ENCODE measurements at regions not wholly inside any gene's neighbourhood (a gene's known extent, or its start where the extent isn't known, plus 50 kb on each side); places are given as distances from the start of the nearest gene placed in this dataset.

- TF ChIP-seq CTCF (IDR thresholded peaks at IDR 0.05) (no peak), CHD2 (IDR thresholded peaks at IDR 0.05; ENCODE audit: low read length, partially characterized antibody) (no peak), NRF1 (IDR thresholded peaks at IDR 0.05; ENCODE audit: low read depth, low read length) (no peak), POLR2AphosphoS5 (IDR thresholded peaks at IDR 0.05; ENCODE audit: low read depth, low read length) (no peak), MXI1 (IDR thresholded peaks at IDR 0.05; ENCODE audit: low read depth, low read length) (no peak), SMC3 (IDR thresholded peaks at IDR 0.05; ENCODE audit: low read depth, low read length) (no peak), YY1 (IDR thresholded peaks at IDR 0.05; ENCODE audit: low read depth) (no peak), EP300 (IDR thresholded peaks at IDR 0.05; ENCODE audit: borderline replicate concordance in 1 of 2, low read depth in 1 of 2, low read length in 1 of 2) (peak in 1 of 2 experiments; percentile 39; a peak in 1 of 4 replicates), GABPA (IDR thresholded peaks at IDR 0.05; ENCODE audit: low read depth) (no peak), RCOR1 (IDR thresholded peaks at IDR 0.05; ENCODE audit: low read length) (no peak), RFX5 (IDR thresholded peaks at IDR 0.05; ENCODE audit: low read length) (no peak)
- TF ChIP-seq, protein P1, sequence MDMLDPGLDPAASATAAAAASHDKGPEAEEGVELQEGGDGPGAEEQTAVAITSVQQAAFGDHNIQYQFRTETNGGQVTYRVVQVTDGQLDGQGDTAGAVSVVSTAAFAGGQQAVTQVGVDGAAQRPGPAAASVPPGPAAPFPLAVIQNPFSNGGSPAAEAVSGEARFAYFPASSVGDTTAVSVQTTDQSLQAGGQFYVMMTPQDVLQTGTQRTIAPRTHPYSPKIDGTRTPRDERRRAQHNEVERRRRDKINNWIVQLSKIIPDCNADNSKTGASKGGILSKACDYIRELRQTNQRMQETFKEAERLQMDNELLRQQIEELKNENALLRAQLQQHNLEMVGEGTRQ (IDR thresholded peaks at IDR 0.05; ENCODE audit: borderline replicate concordance, low read depth, low read length), result no peak
- TF ChIP-seq, protein P2, sequence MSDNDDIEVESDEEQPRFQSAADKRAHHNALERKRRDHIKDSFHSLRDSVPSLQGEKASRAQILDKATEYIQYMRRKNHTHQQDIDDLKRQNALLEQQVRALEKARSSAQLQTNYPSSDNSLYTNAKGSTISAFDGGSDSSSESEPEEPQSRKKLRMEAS (IDR thresholded peaks at IDR 0.05; ENCODE audit: low read depth), result no peak
- TF ChIP-seq, protein P3, sequence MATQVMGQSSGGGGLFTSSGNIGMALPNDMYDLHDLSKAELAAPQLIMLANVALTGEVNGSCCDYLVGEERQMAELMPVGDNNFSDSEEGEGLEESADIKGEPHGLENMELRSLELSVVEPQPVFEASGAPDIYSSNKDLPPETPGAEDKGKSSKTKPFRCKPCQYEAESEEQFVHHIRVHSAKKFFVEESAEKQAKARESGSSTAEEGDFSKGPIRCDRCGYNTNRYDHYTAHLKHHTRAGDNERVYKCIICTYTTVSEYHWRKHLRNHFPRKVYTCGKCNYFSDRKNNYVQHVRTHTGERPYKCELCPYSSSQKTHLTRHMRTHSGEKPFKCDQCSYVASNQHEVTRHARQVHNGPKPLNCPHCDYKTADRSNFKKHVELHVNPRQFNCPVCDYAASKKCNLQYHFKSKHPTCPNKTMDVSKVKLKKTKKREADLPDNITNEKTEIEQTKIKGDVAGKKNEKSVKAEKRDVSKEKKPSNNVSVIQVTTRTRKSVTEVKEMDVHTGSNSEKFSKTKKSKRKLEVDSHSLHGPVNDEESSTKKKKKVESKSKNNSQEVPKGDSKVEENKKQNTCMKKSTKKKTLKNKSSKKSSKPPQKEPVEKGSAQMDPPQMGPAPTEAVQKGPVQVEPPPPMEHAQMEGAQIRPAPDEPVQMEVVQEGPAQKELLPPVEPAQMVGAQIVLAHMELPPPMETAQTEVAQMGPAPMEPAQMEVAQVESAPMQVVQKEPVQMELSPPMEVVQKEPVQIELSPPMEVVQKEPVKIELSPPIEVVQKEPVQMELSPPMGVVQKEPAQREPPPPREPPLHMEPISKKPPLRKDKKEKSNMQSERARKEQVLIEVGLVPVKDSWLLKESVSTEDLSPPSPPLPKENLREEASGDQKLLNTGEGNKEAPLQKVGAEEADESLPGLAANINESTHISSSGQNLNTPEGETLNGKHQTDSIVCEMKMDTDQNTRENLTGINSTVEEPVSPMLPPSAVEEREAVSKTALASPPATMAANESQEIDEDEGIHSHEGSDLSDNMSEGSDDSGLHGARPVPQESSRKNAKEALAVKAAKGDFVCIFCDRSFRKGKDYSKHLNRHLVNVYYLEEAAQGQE (IDR thresholded peaks at IDR 0.05; ENCODE audit: low read depth, low read length), result no peak
Observed at GRCh38 chr6:104268389-104268788, 591.3 kb downstream of the HACE1 start.
